ENCODE measurements at regions not wholly inside any gene's neighbourhood (a gene's known extent, or its start where the extent isn't known, plus 50 kb on each side); places are given as distances from the start of the nearest gene placed in this dataset.

GRCh38 chr12:61362037-61362436 is 898.2 kb upstream of the USP15 start (continued):
- TF ChIP-seq MAX (IDR thresholded peaks at IDR 0.05) (no peak), SIN3A (IDR thresholded peaks at IDR 0.05; ENCODE audit: low read depth) (no peak), CEBPB (IDR thresholded peaks at IDR 0.05; ENCODE audit: low read depth) (no peak), ZFX (IDR thresholded peaks at IDR 0.05) (no peak)

- RAD21 ChIA-PET (ENCODE audit: low non-redundant PET in 1 of 2, low total read pairs in 2 of 2, uncharacterized antibody in 2 of 2, unreplicated experiment in 2 of 2) = no interaction called here
- intact Hi-C loops (cut with micrococcal nuclease) = no loop called here
- H3K9ac ChIP-seq (ENCODE audit: low read length) = no peak overlapping the region
- H3K79me2 ChIP-seq (ENCODE audit: insufficient read depth, low read length) = no peaks in the 10 kb centered on the region
- ATAC-seq (no peak), DNase-seq (ENCODE audit: low read depth, low spot score) (no peak)
- H3K9me2 ChIP-seq (ENCODE audit: insufficient read depth) = no peaks in the 10 kb centered on the region
- no peak overlapping the region for H2AFZ ChIP-seq (ENCODE audit: low read depth, low read length, poor library complexity, severe bottlenecking)
- BruUV-seq (replicated peaks) = no TSS peak
- H3K9me3 ChIP-seq (ENCODE audit: control insufficient read depth in 1 of 2, insufficient read depth in 1 of 2, low read depth in 1 of 2, low read length in 2 of 2) = no peaks in the 10 kb centered on the region
- CTCF ChIA-PET = no interaction called here
- TF ChIP-seq REST (IDR thresholded peaks at IDR 0.05; ENCODE audit: low read depth) = no peak
- no peak for TF ChIP-seq ZBTB33 (IDR thresholded peaks at IDR 0.05; ENCODE audit: extremely low read depth, insufficient replicate concordance, low read length)
- H3K4me3 ChIP-seq (replicated peaks in 1 of 2; ENCODE audit: low read depth in 1 of 2, low read length in 2 of 2) = no peak overlapping the region
- H3K36me3 ChIP-seq (ENCODE audit: control insufficient read depth in 1 of 2, insufficient read depth in 2 of 2, low read length in 2 of 2) = no peaks in the 10 kb centered on the region
- H3K4me1 ChIP-seq (ENCODE audit: control insufficient read depth in 1 of 2, insufficient read depth in 2 of 2, low read length in 2 of 2) = no peaks in the 10 kb centered on the region
- H4K20me1 ChIP-seq (ENCODE audit: insufficient read depth) = no peaks in the 10 kb centered on the region
- no peak overlapping the region for H3K27ac ChIP-seq (ENCODE audit: low read depth, low read length)
- no peaks in the 10 kb centered on the region for H3K27me3 ChIP-seq (ENCODE audit: insufficient read depth, low read length)
- POLR2A ChIA-PET = no interaction called here
- no peak overlapping the region for H3K4me2 ChIP-seq (ENCODE audit: low read length)
Observed at GRCh38 chr12:61365001-61365400, 895.2 kb upstream of the USP15 start.
